Left lung (tissue), 4 donors: ENCODE measurements at regions not wholly inside any gene's neighbourhood (a gene's known extent, or its start where the extent isn't known, plus 50 kb on each side); places are given as distances from the start of the nearest gene placed in this dataset.
A peak's percentile ranks its signal among the peaks of the same experiment; 100 is the strongest.

Experiments
- ATAC-seq: fragments of 200-7000 bp; cut with Tn5 transposase; one replicate; pipeline ENCODE4 v1.9.1; 2020; ENCODE audit warnings: moderate library complexity
- DNase-seq, 4 donors: peaks; one replicate each; pipeline ENCODE4 v3.0.0-alpha.2; 2013 to 2020
- H3K27ac ChIP-seq, 2 donors: fragments of 200-600 bp; sonication (generic) in 1 of 2; one replicate each; pipeline versions ENCODE4 v1.5.0 to v1.8.0; 2020 to 2021
- H3K27me3 ChIP-seq, 2 donors: fragments of 200-600 bp; sonication (generic) in 1 of 2; one replicate each; pipeline versions ENCODE4 v1.5.0 to v1.8.0; 2020 to 2021
- H3K36me3 ChIP-seq, 2 donors: fragments of 200-600 bp; sonication (generic) in 1 of 2; one replicate each; pipeline versions ENCODE4 v1.5.0 to v1.8.0; 2020 to 2021
- H3K4me1 ChIP-seq, 2 donors: fragments of 200-600 bp; one replicate each; pipeline ENCODE4 v1.8.0; 2021
- H3K4me3 ChIP-seq, 2 donors: fragments of 200-600 bp; sonication (generic) in 1 of 2; one replicate each; pipeline versions ENCODE4 v1.5.0 to v1.8.0; 2020 to 2021; ENCODE audit warnings: mild to moderate bottlenecking in 1 of 2
- H3K9me3 ChIP-seq, 2 donors: fragments of 200-600 bp; sonication (generic) in 1 of 2; one replicate each; pipeline versions ENCODE4 v1.5.0 to v1.8.0; 2020 to 2021
- intact Hi-C, 2 donors: fragments of 100-400 bp; cut with DNase I; formaldehyde crosslinking; loops; one replicate each; pipeline versions ENCODE4 v1.11.2 to v1.14.2; 2022
- TF ChIP-seq, protein P1 (sequence below), 2 donors: fragments of 200-600 bp; sonication (generic) in 1 of 2; IDR thresholded peaks; one replicate each; pipeline versions ENCODE4 v1.5.0 to v1.8.0; 2021; ENCODE audit warnings: antibody characterized with exemption in 2 of 2
- donor health status: DM: no; HTN: yes; CAD: no.
- donor health status: DM: no; HTN: no; CAD: no.

DNA sequence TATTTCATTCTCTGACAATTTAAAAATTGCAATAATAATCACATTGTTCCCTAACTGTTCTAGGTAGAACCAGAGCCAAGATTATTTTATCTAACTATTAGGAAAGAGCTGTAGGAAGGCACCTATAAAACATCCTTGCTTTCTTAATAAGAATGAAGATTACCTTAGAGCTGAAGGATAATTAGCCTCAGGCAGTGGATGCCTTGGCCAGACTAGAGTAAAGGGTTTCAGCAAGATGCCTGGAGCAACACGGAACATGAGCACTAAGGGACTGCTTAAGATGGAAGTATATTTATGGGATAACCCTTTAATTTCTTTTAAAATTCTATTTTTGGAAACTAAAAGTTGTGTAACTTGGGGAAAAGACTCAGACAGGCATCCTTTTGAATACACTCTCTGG, 456.6 kb upstream of the RBMS3 start:
- no peaks in the 10 kb centered on the region for H3K36me3 ChIP-seq
- H3K27me3 ChIP-seq = no peaks in the 10 kb centered on the region
- TF ChIP-seq, protein P1, sequence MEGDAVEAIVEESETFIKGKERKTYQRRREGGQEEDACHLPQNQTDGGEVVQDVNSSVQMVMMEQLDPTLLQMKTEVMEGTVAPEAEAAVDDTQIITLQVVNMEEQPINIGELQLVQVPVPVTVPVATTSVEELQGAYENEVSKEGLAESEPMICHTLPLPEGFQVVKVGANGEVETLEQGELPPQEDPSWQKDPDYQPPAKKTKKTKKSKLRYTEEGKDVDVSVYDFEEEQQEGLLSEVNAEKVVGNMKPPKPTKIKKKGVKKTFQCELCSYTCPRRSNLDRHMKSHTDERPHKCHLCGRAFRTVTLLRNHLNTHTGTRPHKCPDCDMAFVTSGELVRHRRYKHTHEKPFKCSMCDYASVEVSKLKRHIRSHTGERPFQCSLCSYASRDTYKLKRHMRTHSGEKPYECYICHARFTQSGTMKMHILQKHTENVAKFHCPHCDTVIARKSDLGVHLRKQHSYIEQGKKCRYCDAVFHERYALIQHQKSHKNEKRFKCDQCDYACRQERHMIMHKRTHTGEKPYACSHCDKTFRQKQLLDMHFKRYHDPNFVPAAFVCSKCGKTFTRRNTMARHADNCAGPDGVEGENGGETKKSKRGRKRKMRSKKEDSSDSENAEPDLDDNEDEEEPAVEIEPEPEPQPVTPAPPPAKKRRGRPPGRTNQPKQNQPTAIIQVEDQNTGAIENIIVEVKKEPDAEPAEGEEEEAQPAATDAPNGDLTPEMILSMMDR (IDR thresholded peaks at IDR 0.05) = no peak
- H3K27ac ChIP-seq = no peak overlapping the region
- H3K9me3 ChIP-seq = no peaks in the 10 kb centered on the region
- intact Hi-C loops = no loop called here
- DNase-seq (no peak), ATAC-seq (peak; percentile 33)
- no peaks in the 10 kb centered on the region for H3K4me1 ChIP-seq
- no peak overlapping the region for H3K4me3 ChIP-seq

DNA sequence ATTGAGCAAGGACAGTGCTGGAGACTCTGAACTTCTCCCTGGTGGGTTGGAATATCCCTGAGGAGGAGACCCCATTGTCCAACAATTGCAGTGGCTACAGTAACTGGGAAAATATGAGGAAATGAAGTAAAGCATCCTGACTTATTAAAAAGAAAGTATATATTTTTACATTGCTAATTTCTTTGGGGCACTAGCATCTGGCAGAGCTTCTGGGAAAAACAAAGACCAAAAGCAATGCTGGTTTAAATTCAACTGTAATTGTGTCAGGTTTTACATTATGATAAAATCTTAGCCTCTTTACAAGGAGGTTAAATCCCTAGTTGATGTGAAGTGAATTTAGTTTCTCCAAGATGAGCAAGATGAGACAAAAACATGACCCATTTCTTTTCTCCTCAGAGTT, 454.0 kb upstream of the RBMS3 start:
- ATAC-seq = no peak
- H3K27me3 ChIP-seq = no peaks in the 10 kb centered on the region
- intact Hi-C loops = no loop called here

DNA sequence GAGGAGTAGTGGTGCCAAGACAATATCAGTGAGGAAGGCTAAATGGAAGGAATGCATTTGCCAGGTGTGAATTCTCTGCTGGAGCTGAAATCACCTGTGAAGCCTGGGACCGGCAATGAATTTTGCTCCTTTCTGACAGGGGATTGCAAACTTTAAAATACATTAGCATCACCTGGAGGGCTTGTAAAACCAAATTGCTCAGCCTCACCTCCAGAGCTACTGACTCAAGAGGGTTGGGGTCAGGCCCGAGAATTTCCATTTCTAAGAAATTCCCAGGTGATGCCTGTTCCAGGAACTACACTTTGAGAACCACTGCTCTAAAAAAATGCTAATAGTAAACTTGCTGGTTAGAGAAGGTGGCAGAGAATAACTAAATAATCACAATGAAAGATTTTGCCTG, 445.6 kb upstream of the RBMS3 start:
- no peak for ATAC-seq
- Histone ChIP-seq H3K9me3 (peaks cover 0 to 12% of the 10 kb centered on the region in 2 donors), H3K4me3 (no peak overlapping the region), H3K27ac (no peak overlapping the region), H3K36me3 (no peaks in the 10 kb centered on the region), H3K27me3 (no peaks in the 10 kb centered on the region), H3K4me1 (no peaks in the 10 kb centered on the region)
- TF ChIP-seq, protein P1 (IDR thresholded peaks at IDR 0.05) = no peak
- no peak for DNase-seq
- intact Hi-C loops = no loop called here

More for the DNA sequence above, 454.0 kb upstream of the RBMS3 start:
- Histone ChIP-seq H3K4me1 (no peaks in the 10 kb centered on the region), H3K4me3 (no peak overlapping the region), H3K27ac (no peak overlapping the region), H3K36me3 (no peaks in the 10 kb centered on the region), H3K9me3 (peaks cover 0 to 9% of the 10 kb centered on the region in 2 donors)
- TF ChIP-seq, protein P1 (IDR thresholded peaks at IDR 0.05) = no peak
- no peak for DNase-seq

DNA sequence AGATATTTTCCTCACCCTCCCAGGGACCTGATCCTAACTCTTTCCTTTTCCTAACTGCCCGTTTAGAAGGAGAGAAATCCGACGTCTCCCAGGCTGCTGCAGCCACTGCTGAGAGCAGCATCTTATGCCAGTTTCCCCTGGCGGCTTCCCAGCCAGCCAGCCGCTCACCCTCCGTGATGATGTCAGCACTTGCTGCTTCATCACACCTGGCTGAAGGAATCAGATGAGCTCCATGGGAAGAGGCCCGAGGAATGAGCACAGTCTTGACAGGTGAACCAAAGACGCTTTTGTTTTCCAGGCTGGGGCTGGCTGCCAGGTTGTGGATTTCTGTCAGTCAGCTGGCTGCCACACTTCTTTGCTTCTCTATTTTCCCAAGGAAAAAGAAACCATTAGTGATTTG, 445.1 kb upstream of the RBMS3 start:
- DNase-seq = peak in 2 of 4 donors; percentile 24 to 44

DNA sequence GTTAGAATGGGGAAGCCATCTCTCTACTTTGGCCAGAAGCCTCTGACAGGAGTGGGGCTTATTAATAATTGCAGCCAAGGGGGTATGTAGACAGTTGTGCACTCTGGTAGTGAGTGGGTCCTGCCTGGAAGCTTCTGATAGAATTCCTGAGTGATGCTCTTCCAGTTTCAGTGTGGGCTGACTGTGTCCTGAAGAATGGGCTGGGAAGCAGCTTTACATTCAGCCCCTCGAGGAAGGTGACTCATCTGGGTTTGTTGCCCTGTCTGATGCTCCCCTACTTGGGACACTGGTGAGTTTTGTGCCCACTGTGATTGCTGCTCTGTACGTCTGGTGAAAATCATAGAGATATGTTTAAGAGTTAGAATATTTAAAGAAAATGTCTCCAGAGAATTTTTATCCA, 444.7 kb upstream of the RBMS3 start:
- DNase-seq = no peak
- Histone ChIP-seq H3K27me3 (no peaks in the 10 kb centered on the region), H3K4me1 (no peaks in the 10 kb centered on the region), H3K27ac (no peak overlapping the region), H3K9me3 (peaks cover 0 to 10% of the 10 kb centered on the region in 2 donors), H3K36me3 (no peaks in the 10 kb centered on the region), H3K4me3 (no peak overlapping the region)
- intact Hi-C loops = no loop called here
- no peak for ATAC-seq
- TF ChIP-seq, protein P1 (IDR thresholded peaks at IDR 0.05) = no peak

More for the DNA sequence above, 445.1 kb upstream of the RBMS3 start:
- peaks cover 0 to 12% of the 10 kb centered on the region in 2 donors for H3K9me3 ChIP-seq
- H3K4me1 ChIP-seq = no peaks in the 10 kb centered on the region
- H3K27me3 ChIP-seq = no peaks in the 10 kb centered on the region
- H3K27ac ChIP-seq = no peak overlapping the region
- H3K36me3 ChIP-seq = no peaks in the 10 kb centered on the region
- H3K4me3 ChIP-seq = no peak overlapping the region
- ATAC-seq = peak; percentile 34
- intact Hi-C loops = no loop called here
- TF ChIP-seq, protein P1 (IDR thresholded peaks at IDR 0.05) = no peak
